ENCODE measurements at regions not wholly inside any gene's neighbourhood (a gene's known extent, or its start where the extent isn't known, plus 50 kb on each side); places are given as distances from the start of the nearest gene placed in this dataset.

- DNase-seq: peak; percentile 22
Measured at GRCh38 chr2:81589406-81589805, 1284.9 kb upstream of the LRRTM1 start.

DNA sequence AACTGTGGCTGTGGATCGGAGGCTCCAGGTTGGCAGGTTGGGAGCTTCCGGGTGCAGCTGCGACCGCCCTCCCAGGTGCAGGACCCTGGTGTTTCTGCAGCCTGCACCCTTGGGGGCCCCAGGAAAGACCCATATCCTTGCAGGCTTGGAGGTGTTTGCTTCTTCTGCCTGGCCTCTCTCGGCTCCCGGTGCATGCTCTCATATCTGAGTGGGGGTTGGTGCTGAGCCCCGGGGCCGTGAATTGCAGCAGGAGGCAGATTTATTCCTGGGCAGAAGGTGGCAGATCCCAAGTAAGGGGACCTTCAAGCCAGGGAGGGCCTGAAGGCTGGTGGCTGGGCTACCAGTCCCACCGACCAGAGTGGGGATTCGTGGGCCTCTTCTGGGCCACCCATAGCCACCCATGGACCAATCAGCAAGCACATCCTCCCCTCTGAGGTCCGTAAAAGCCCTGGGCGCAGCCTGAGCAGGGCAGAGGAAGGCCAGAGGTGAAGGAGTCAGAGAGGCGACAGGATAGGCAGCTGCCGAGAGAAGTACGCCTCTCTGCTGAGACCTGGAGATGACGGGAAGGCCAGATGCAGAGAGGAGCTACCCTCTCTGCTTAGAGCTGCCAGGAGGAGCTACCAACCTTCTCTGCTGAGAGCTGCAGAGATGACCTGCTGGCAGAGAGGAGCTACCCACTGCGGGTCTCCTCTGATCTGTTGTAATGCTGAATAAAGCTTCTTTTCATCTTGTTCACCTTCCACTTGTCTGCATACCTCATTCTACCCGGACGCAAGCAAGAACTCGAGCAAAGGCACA, 1279.0 kb upstream of the LRRTM1 start:
- DNase-seq: peak; percentile 12

DNA sequence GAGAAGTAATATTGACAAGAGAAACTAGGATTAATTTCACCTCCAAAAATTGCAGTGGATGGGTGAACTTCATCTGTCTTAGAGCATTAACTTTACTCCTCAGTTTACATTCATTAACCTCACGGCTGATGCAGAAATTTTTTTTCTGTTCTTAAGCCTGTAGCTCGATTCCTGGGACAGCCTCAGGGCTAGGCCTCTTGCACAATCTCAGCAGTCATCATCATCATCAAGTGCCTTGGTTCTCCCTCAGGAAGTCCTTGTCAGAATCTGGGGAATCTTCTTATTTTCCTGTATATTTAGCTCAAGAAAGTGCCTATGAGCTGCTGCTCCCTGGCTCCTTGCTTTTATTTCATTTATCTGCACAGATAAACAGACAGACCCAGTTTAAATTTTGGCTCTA, 1272.2 kb upstream of the LRRTM1 start:
- no peak for DNase-seq

DNA sequence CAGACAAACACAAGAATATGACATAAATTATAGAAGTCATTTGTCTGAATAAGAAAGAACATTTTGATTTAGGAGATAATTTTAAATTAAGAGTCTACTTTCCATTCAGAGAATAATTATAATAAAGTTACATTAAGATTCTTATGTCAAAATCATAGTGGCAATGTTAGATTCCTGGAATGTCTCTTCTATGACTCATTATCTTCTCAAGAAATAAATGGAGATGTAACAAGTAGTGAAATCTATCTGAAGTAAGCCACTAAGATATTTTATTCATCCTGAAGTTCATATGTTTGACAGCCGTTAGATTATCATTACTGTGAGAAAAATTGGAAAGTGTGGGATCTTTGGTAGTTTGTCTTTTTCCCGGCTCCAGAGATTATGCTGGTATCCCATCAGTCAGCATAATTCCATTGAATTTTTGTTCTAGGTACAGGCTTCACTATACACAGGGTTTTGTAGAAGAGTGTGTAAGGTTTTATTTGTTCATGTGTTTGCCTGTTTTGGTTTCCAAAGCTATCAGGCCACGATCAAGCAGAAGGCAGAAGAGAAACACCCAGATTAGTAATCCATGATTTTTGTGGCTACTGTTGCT, 1246.6 kb upstream of the LRRTM1 start:
- no peak for DNase-seq

- DNase-seq: no peak
Measured at GRCh38 chr2:81550277-81550676, 1245.7 kb upstream of the LRRTM1 start.

- no peak for DNase-seq
Measured at GRCh38 chr2:81549646-81550045, 1245.1 kb upstream of the LRRTM1 start.

- DNase-seq: no peak
Measured at GRCh38 chr2:81545626-81546025, 1241.1 kb upstream of the LRRTM1 start.

- DNase-seq: no peak
Measured at GRCh38 chr2:81542119-81542518, 1237.6 kb upstream of the LRRTM1 start.

GRCh38 chr2:81529944-81530343, 1225.4 kb upstream of the LRRTM1 start:
- DNase-seq: no peak

GRCh38 chr2:81528852-81529480, 1224.4 kb upstream of the LRRTM1 start:
- DNase-seq: no peak

DNA sequence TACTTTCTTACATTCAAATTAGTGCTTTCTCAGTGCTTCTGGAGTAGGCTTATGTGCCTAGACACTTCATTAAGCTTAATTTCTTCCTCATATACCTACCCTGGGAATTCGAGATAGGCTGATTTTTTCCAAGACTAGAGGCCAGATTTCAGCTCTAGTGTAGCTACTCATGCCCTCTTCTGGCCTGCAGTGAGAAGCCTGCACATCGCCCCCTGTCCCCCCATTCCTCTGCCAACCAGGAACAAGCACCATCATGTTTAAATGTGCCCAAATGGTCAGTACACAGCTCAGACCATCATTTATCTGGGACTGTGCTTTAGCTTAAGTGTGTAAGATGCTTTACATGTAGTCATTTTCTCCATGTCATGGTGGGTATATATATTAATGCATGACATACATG, 1218.8 kb upstream of the LRRTM1 start:
- no peak for DNase-seq

DNA sequence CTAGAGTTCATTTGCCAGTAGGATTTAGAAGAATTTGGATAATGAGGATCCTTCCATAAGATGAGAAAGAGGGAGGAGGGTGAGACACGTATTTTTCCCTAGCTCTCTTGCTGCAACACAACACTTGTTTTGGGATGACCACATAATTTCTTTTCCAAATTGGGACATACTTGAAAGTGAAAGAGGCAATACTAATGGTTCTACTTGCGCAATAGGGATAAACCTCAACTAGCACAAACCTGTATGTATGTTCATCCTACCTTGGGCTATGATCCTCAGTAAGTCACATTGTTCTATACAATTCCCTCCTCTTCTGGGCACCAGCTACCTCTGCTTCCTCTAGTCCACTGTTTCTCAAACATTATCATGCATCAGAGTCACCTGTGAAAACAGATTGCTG, 1208.8 kb upstream of the LRRTM1 start:
- DNase-seq: no peak

- DNase-seq: no peak
Measured at GRCh38 chr2:81505586-81505985, 1201.0 kb upstream of the LRRTM1 start.

GRCh38 chr2:81495556-81495955, 1191.0 kb upstream of the LRRTM1 start:
- no peak for DNase-seq

- DNase-seq: no peak
Measured at GRCh38 chr2:81483254-81483653, 1178.7 kb upstream of the LRRTM1 start.

DNA sequence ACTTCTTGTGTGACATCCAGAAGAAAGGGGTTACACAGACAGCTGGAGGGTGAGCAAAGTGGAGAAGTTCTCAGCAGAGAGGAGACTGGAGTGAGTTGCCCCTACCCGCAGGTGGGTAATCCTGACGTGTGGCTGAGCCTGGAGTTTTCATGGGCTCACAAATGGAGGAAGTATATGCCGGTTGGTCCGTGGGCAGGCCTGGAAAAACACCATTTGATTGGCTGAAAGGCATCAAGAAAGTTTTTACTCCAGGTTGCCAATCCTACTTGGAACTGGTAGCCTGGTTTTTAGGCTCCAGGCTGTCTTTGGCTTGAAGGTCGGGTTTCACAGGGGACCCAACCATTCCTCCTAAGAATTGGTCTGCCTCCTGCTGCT, 1177.4 kb upstream of the LRRTM1 start:
- DNase-seq: no peak

DNA sequence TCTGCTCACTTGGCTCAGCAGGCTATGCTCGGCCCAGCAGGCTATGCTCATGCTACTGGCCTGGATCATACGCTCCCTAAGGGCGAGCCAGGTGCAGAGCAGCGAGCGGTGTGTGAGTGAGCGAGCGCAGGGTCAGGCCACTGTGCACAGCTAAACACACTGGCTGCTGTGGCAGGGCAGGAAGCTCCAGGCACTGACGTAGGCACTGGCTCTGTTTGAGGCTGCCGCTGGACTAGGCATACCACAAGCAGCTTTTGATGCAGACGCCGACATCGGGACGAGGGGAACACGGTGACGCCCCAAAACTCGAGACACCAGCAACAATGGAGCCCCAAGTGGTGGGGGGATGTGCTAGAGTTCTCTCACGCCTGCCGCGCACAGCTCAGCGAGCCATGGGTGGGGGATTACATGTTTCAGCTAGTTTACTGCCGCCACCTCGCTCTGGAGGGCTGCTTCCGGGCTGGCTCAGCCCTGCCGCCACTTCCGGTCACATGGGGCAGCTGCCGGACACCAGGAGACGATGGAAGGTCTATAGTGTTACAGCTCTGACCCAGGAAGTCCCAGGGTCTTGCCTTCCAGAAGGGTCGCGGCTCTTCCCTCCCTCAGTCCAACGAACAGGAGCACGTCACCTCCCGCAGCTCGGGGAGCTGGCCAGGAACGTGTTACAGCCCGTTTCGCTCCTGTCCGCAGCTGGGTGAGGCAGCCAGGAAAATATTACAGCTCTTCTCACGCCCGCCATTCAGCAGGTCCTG, 1176.9 kb upstream of the LRRTM1 start:
- no peak for DNase-seq

DNA sequence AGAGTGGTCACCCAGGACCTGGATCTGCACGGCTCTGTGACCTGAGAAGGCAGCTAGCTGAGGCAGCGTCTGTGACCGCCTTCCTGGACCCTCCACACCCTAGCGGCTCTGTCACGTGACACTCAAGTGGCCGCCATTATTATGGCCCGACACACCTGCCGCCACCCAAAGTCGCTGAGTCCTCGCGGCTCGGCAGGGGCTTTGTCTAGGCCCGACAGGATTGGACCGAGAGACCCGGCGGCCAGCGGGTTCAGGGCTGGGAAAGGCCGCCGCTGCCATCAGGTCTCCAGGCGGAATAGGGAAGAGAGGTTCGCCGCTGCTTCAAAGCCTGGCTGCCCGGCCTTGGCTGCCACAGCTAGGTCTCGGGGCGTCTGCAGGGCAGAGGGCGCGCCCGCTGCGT, 1162.5 kb upstream of the LRRTM1 start:
- no peak for DNase-seq

DNA sequence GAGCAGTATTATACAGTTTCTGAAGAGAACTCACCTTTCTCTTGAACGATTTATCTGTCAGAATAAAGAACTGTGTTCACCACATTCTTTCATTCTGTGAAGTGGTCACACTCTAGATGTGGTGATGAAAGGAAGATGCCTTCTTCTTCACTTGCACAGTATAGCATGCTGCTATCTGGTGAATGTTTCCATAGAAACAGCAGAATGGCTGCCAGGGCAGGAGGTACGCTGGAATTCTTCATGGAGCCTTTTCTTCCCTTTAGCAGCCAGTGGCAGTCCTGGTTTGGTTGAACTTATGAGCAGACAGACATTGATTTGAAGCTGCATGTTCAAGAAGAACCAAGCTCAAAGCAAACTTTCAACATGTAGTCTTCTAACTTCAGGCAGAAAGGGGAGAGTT, 1157.9 kb upstream of the LRRTM1 start:
- DNase-seq: no peak

GRCh38 chr2:81445176-81445575, 1140.6 kb upstream of the LRRTM1 start:
- DNase-seq: no peak

DNA sequence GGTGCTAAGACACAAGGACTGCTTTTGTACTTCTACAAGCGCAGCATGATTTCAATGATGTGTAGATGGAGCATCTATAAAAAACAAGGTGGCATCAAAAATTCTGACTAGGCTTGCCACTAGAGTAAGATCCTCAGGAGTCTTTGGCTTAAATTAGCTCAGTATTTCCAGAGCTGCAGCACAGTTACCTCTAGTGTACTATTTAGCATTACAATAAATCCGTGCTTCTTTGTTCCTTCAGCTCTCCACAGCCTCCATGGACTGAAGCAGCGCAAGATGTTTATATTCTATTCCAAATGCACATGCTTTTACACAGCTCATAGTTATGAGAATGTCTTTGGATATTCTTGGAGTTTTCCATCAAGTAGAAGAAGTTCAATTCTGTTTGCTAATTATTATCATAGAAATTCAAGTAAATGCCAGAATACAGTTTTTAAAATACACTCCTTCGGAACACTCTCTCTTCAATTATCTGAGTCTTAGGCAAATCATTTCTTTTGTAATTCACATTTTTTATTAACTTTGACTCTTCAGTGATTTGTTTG, 1133.0 kb upstream of the LRRTM1 start:
- no peak for DNase-seq

- DNase-seq: no peak
Measured at GRCh38 chr2:81436256-81436655, 1131.7 kb upstream of the LRRTM1 start.

- no peak for DNase-seq
Measured at GRCh38 chr2:81412681-81413080, 1108.1 kb upstream of the LRRTM1 start.
